NCI-H345 treated with DMSO at 0.1 percent for 48 hours (cell line): ENCODE measurements at regions not wholly inside any gene's neighbourhood (a gene's known extent, or its start where the extent isn't known, plus 50 kb on each side); places are given as distances from the start of the nearest gene placed in this dataset.

ENCODE experiments used
- DNase-seq: peaks from one replicate; lab custom pipeline; 2025; ENCODE audit not compliant: unreplicated experiment; lab: John Stamatoyannopoulos, UW

- DNase-seq: no peak
These were observed 73.0 kb upstream of the HMGN3 start for GRCh38 chr6:79307321-79308036.

- no peak for DNase-seq
These were observed 70.5 kb upstream of the HMGN3 start for GRCh38 chr6:79305020-79305419.

- DNase-seq: no peak
These were observed 67.9 kb upstream of the HMGN3 start for GRCh38 chr6:79302341-79302740.

GRCh38 chr6:79301290-79301689 is 66.8 kb upstream of the HMGN3 start:
- no peak for DNase-seq

GRCh38 chr6:79296211-79296610 is 61.7 kb upstream of the HMGN3 start:
- DNase-seq: no peak
